ENCODE measurements at regions not wholly inside any gene's neighbourhood (a gene's known extent, or its start where the extent isn't known, plus 50 kb on each side); places are given as distances from the start of the nearest gene placed in this dataset.

GRCh38 chr13:40434516-40435397 lies 231.7 kb downstream of the FOXO1 start:
- TF ChIP-seq, protein P1, sequence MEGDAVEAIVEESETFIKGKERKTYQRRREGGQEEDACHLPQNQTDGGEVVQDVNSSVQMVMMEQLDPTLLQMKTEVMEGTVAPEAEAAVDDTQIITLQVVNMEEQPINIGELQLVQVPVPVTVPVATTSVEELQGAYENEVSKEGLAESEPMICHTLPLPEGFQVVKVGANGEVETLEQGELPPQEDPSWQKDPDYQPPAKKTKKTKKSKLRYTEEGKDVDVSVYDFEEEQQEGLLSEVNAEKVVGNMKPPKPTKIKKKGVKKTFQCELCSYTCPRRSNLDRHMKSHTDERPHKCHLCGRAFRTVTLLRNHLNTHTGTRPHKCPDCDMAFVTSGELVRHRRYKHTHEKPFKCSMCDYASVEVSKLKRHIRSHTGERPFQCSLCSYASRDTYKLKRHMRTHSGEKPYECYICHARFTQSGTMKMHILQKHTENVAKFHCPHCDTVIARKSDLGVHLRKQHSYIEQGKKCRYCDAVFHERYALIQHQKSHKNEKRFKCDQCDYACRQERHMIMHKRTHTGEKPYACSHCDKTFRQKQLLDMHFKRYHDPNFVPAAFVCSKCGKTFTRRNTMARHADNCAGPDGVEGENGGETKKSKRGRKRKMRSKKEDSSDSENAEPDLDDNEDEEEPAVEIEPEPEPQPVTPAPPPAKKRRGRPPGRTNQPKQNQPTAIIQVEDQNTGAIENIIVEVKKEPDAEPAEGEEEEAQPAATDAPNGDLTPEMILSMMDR (IDR thresholded peaks at IDR 0.05) = no peak

- TF ChIP-seq, protein P1 (IDR thresholded peaks at IDR 0.05) = no peak
Measured at GRCh38 chr13:40438022-40438680, 228.3 kb downstream of the FOXO1 start.

DNA sequence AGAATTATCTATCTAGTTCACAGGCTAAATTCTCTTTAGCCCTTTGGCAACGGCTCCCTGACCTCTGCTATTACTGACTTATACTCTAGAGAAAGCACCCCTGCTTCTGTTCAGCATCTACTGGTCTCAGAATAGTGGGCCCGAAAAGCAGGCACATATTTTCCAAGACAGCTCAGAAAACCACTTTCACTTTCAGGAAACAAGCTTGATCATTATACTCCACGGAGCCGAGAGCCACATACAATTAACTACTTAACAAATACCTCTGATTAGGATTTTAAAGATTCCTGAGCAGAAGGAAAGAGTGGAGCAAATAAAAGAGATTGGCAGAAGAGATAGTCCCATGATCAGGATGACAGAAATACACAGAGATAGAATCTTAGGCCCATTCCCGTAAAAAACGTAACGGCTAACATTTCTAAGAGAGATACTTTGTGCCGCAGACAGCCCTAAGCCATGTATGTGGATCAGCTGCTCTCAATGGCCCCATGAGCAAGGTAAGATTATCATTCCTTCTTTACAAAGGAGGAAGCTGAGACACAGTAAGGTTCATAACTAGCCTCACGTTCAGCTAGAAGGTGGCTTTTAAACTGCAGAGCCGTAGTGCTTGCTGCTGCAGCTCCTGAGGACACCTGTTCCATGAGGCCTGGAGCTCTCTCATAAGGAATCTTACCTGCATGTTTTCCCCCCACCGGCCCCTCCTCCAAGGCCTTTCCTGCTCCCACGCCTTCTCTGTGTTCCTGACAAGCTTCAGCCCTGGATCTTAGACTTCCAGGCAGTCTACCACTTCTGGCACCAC lies 227.2 kb downstream of the FOXO1 start:
- TF ChIP-seq, protein P1 (IDR thresholded peaks at IDR 0.05) = no peak

- TF ChIP-seq, protein P1 (IDR thresholded peaks at IDR 0.05) = no peak
Measured at GRCh38 chr13:40439928-40440327, 226.5 kb downstream of the FOXO1 start.

GRCh38 chr13:40440990-40441820 lies 225.2 kb downstream of the FOXO1 start:
- TF ChIP-seq, protein P1 (IDR thresholded peaks at IDR 0.05) = no peak

DNA sequence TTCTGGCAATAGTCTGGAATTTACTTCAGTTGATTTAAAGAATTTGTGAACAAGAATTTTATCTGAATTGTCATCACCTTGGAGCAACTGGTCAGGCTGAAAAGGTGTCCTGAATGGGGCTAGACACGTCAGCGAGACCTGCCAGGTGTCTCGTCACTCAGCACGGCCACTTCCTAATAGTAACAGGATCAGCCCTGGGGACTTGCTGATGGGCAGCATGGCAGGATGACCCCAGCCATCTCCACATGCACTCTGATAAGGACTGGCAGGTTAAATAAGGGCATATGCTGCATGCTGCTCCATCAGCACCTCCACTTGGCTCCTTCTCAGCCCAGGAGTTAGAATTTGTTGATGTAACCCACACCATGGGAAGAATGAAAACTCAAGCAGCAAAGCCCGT lies 224.2 kb downstream of the FOXO1 start:
- TF ChIP-seq, protein P1 (IDR thresholded peaks at IDR 0.05) = no peak

DNA sequence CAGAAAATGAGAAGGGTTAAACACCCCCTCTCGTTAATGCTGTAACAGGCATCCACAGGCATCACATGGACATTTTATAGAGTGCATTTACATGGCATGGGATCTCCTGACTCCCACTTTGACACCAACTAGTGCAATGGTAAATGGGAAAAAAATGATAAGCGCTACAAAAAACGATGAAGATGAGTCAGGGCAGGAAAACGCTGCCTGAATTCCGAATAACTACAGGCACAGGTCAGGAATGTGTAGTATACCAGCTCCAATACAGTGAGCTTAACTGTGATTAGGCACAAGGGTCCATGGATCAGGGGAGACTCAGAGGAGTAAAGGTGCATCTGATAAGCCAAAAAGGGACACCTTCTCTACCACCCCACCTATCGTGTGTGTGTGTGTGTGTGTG lies 223.6 kb downstream of the FOXO1 start:
- TF ChIP-seq, protein P1 (IDR thresholded peaks at IDR 0.05) = no peak
